ENCODE measurements at regions not wholly inside any gene's neighbourhood (a gene's known extent, or its start where the extent isn't known, plus 50 kb on each side); places are given as distances from the start of the nearest gene placed in this dataset.
"Not testable (repeated sequence)": the region's sequence is repeated elsewhere in the genome, so short reads cannot be mapped to it uniquely, and the experiment has no call there.

DNA sequence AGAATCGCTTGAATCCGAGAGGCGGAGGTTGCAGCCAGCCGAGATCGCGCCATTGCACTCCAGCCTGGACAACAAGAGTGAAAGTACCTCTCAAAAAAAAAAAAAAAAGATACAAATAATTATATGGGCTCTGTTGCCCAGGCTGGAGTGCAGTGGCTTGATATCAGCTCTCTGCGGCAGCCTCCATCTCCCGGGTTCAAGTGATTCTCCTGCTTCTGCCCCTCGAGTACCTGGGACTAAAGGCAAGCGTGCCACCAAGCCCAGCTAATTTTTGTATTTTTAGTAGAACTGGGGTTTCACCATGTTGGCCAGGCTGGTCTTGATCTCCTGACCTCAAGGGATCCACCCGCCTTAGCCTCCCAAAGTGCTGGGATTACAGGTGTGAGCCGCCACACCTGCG, 197.8 kb downstream of the ALG10 start:
- not testable (repeated sequence) for DNase-seq (ENCODE audit: low read depth)

- no peak for DNase-seq (ENCODE audit: low read depth)
Observed at GRCh38 chr12:34223640-34224039, 201.3 kb downstream of the ALG10 start.

GRCh38 chr12:34226044-34226443, 203.7 kb downstream of the ALG10 start:
- DNase-seq (ENCODE audit: low read depth) = not testable (repeated sequence)

GRCh38 chr12:34228046-34228445, 205.8 kb downstream of the ALG10 start:
- not testable (repeated sequence) for DNase-seq (ENCODE audit: low read depth)

DNA sequence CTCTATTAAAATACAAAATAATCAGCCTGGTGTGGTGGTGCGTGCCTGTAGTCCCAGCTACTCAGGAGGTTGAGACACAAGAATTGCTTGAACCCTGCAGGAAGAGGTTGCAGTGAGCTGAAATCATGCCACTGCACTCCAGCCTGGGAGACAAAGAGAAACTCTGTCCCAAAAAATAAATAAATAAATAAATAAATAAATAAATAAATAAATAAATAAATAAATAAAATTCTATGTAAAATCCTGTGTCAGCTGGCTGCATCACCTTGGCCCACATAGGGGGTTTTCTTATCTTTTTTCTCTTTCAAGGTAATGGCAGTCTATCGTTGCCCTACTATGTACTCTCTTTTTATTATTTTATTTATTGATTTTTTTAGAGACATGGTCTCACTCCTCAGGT, 206.7 kb downstream of the ALG10 start:
- DNase-seq (ENCODE audit: low read depth) = not testable (repeated sequence)

- DNase-seq (ENCODE audit: low read depth) = no peak
Observed at GRCh38 chr12:34233618-34234017, 211.3 kb downstream of the ALG10 start.

- DNase-seq (ENCODE audit: low read depth) = no peak
Observed at GRCh38 chr12:34236073-34236472, 213.8 kb downstream of the ALG10 start.

GRCh38 chr12:34244608-34245007, 222.3 kb downstream of the ALG10 start:
- DNase-seq (ENCODE audit: low read depth) = no peak

DNA sequence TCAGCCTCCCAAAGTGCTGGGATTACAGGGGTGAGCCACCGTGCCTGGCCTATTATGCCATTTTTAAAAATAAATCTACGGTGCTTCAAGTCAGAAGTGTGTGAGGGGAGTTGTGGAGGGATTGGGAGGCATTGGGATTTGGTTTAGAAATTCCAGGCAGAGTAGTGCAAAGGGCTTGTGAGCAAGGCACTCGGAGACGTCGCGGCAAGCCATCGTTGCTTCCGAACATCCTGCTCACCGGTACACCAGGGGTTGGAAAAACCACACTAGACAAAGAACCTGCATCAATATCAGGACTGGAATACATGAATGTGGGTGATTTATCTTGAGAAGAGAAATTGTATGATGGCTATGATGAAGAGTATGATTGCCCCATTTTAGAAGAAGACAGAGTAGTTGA, 227.0 kb downstream of the ALG10 start:
- no peak for DNase-seq (ENCODE audit: low read depth)

- DNase-seq (ENCODE audit: low read depth) = not testable (repeated sequence)
Observed at GRCh38 chr12:34251879-34252278, 229.6 kb downstream of the ALG10 start.

DNA sequence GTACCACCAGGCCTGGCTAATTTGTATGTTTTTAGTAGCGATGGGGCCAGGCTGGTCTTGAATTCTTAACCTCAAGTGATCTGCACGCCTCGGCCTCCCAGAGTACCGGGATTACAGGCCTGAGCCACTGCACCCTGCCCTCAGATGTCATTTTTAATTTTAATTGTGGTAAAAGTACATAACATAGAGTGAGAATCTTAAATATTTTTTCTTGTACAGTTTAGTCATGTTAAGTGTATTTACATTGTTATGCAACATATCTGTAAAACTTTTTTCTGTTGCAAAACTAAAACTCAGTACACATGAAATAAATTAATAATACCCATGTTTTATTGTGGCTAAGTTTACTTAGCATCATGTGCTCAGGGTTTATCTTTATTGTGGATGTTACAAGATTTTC, 231.4 kb downstream of the ALG10 start:
- no peak for DNase-seq (ENCODE audit: low read depth)

DNA sequence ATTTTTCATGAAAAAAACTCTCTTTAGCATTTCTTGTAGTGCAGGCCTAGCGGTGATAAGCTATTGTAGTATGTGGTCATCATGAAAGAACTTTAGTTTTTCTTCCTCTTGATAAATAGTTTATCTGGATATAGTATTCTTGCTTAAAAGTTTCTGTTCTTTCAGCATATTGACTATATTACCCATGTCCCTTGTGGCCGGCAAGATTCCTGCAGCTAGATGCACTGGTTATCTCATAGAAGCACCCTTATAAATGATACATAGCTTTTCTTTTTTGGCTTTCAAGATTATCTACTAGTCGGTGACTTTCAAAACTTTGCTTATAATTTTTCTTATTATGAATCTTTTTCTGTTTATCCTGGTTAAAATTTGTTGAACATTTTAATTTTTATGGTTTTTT, 234.8 kb downstream of the ALG10 start:
- DNase-seq (ENCODE audit: low read depth) = no peak

DNA sequence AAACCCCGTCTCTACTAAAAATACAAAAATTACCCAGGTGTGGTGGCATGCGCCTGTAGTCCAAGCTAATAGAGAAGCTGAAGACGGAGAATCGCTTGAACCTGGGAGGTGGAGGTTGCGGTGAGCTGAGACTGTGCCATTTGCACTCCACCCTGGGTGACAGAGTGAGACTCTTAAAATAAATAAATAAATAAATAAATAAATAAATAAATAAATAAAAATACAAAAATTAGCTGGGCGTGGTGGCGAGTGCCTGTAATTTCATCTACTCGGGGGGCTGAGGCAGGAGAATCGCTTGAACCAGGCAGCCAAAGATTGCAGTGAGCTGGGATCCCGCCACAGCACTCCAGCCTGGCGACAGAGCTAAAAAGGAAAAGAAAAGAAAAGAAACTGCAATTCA, 239.8 kb downstream of the ALG10 start:
- DNase-seq (ENCODE audit: low read depth) = not testable (repeated sequence)

DNA sequence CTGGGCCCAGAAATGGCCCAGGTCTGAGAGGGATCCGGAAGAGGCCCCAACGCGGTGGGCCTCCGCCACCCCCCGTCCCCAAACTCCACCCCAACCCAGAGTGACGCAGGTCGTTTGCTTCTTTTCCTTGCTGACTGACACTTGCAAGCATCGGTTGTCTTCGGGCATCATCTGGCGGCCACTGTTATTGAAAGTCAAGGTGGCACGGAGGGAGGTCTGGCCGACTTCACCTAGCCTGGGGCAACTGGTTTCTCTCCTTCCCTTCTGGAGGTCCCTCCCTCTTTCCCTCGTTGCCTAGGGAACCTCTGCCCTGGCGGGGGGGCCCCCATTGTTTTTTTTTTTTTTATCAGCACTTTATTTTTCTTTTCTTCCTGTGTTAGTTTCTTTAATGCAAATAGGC, 241.8 kb downstream of the ALG10 start:
- DNase-seq (ENCODE audit: low read depth) = no peak

- DNase-seq (ENCODE audit: low read depth) = not testable (repeated sequence)
Observed at GRCh38 chr12:34273703-34274102, 251.4 kb downstream of the ALG10 start.

GRCh38 chr12:34275129-34275528, 252.8 kb downstream of the ALG10 start:
- DNase-seq (ENCODE audit: low read depth) = no peak

GRCh38 chr12:34286483-34286882, 264.2 kb downstream of the ALG10 start:
- DNase-seq (ENCODE audit: low read depth) = no peak

DNA sequence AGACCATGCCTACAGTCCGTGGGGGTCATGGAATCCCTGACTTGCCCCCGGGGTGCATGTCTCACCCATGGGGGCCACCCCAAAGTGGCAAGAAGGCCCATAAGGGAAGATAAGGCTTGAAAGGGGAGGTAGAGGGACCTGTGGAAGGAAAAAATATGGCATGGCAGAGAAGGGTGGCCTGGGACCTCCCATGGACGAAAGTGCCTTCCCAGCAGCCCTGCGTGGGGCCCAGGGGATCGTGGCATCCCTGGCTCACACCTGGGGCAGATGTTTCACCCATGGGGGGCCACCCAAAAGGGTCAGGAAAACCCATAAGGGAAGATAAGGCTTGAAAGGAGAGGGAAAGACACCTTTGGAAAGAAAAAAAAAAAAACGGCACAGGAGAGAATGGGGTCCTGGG, 264.6 kb downstream of the ALG10 start:
- no peak for DNase-seq (ENCODE audit: low read depth)

DNA sequence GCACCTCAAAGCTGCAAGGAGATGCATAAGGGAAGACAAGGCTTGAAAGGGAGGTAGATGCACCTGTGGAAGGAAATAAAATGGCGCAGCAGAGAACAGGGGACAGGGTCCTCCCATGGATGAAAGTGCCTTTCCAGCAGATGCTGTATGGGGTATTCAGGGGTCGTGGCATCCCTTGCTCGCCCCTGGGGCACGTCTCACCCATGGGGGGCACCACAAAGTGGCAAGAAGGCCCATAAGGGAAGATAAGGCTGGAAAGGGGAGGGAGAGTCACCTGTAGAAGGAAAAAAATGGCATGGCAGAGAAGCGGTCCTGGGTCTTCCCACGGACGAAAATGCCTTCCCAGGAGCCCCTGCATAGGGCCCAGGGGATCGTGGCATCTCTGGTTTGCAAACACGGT, 265.1 kb downstream of the ALG10 start:
- DNase-seq (ENCODE audit: low read depth) = no peak

- no peak for DNase-seq (ENCODE audit: low read depth)
Observed at GRCh38 chr12:34287986-34288962, 266.0 kb downstream of the ALG10 start.

DNA sequence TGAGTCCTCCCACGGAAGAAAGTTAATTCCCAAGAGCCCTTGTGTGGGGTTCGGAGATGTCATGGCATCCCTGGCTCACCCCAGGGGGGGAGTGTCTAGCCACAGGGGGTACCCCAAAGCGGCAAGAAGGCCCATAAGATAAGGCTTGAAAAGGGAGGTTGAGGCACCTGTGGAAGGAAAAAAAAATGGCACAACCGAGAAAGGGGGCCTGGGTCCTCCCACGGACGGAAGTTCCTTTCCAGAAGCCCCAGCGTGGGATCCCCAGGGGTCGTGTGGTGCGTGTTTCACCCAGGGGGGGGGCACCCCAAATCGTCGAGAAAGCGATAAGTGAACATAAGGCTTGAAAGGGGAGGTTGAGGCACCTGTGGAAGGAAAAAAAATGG, 266.7 kb downstream of the ALG10 start:
- no peak for DNase-seq (ENCODE audit: low read depth)

- DNase-seq (ENCODE audit: low read depth) = no peak
Observed at GRCh38 chr12:34289431-34290380, 267.4 kb downstream of the ALG10 start.

Measured in LHCN-M2 (cell line).